Vagina (tissue), 2 donors: ENCODE measurements at regions not wholly inside any gene's neighbourhood (a gene's known extent, or its start where the extent isn't known, plus 50 kb on each side); places are given as distances from the start of the nearest gene placed in this dataset.

Experiments used
- DNase-seq, 2 donors: peaks; one replicate each; pipeline ENCODE4 v3.0.0-alpha.2; 2017; ENCODE audit errors: extremely low spot score in 2 of 2
- H3K27ac ChIP-seq: fragments of 200-600 bp; sonication (generic); one replicate; pipeline ENCODE4 v1.5.1; 2019
- H3K27me3 ChIP-seq: fragments of 200-600 bp; sonication (generic); one replicate; pipeline ENCODE4 v1.5.1; 2019
- H3K36me3 ChIP-seq, 2 donors: fragments of 200-600 bp; sonication (generic); one replicate each; pipeline ENCODE4 v1.5.1; 2017 to 2019
- H3K4me1 ChIP-seq: fragments of 200-600 bp; sonication (generic); one replicate; pipeline ENCODE4 v1.5.1; 2019
- H3K4me3 ChIP-seq, 2 donors: fragments of 200-600 bp; sonication (generic); 1 replicate in 1 of 2; 2 replicates in 1 of 2; pipeline ENCODE4 v1.5.1; 2016 to 2019
- H3K9me3 ChIP-seq: fragments of 200-600 bp; sonication (generic); one replicate; pipeline ENCODE4 v1.5.1; 2019
- CTCF ChIP-seq, 3 experiments: fragments of 450-650 bp in 2 of 3; fragments of 200-600 bp in 1 of 3; sonication (generic) in 1 of 3; IDR thresholded peaks; one replicate each; pipeline ENCODE4 v1.5.1; 2017 to 2019; ENCODE audit warnings: antibody characterized with exemption in 3 of 3, mild to moderate bottlenecking in 2 of 3, moderate library complexity in 2 of 3
- POLR2A ChIP-seq, 2 donors: fragments of 450-650 bp; IDR thresholded peaks; one replicate each; pipeline ENCODE4 v1.6.1; 2017; ENCODE audit warnings: antibody characterized with exemption in 2 of 2, mild to moderate bottlenecking in 2 of 2, moderate library complexity in 2 of 2
- POLR2AphosphoS5 ChIP-seq, 2 donors: sonication (generic); formaldehyde crosslinking; IDR thresholded peaks; one replicate each; pipeline ENCODE4 v1.9.0; 2017; ENCODE audit warnings: antibody characterized with exemption in 2 of 2, mild to moderate bottlenecking in 2 of 2, low read depth in 1 of 2; ENCODE audit not compliant: insufficient read depth in 1 of 2
- intact Hi-C: fragments of 100-400 bp; cut with DNase I; formaldehyde crosslinking; loops from one replicate; pipeline ENCODE4 v1.15.1; 2023

GRCh38 chr1:102732927-102733326 lies 375.4 kb downstream of the COL11A1 start:
- Histone ChIP-seq H3K27me3 (no peaks in the 10 kb centered on the region), H3K27ac (no peak overlapping the region), H3K4me1 (no peaks in the 10 kb centered on the region), H3K36me3 (no peaks in the 10 kb centered on the region), H3K4me3 (no peak overlapping the region), H3K9me3 (no peaks in the 10 kb centered on the region)
- intact Hi-C loops: no loop called here
- DNase-seq: no peak
- TF ChIP-seq POLR2AphosphoS5 (IDR thresholded peaks at IDR 0.05; ENCODE audit: insufficient read depth in 1 of 2, low read depth in 1 of 2): no peak
- no peak for TF ChIP-seq POLR2A (IDR thresholded peaks at IDR 0.05)
- TF ChIP-seq CTCF (IDR thresholded peaks at IDR 0.05): no peak

- no peak for TF ChIP-seq POLR2A (IDR thresholded peaks at IDR 0.05)
- no peak for TF ChIP-seq CTCF (IDR thresholded peaks at IDR 0.05)
- TF ChIP-seq POLR2AphosphoS5 (IDR thresholded peaks at IDR 0.05; ENCODE audit: insufficient read depth in 1 of 2, low read depth in 1 of 2): no peak
- Histone ChIP-seq H3K27ac (no peak overlapping the region), H3K4me1 (no peaks in the 10 kb centered on the region), H3K4me3 (no peak overlapping the region), H3K9me3 (no peaks in the 10 kb centered on the region), H3K36me3 (no peaks in the 10 kb centered on the region), H3K27me3 (no peaks in the 10 kb centered on the region)
- no peak for DNase-seq
- intact Hi-C loops: no loop called here
These were observed 381.9 kb downstream of the COL11A1 start for GRCh38 chr1:102726417-102726816.

GRCh38 chr1:102724741-102725140 lies 383.6 kb downstream of the COL11A1 start:
- TF ChIP-seq POLR2A (IDR thresholded peaks at IDR 0.05): no peak
- no peak for TF ChIP-seq POLR2AphosphoS5 (IDR thresholded peaks at IDR 0.05; ENCODE audit: insufficient read depth in 1 of 2, low read depth in 1 of 2)
- no peak for TF ChIP-seq CTCF (IDR thresholded peaks at IDR 0.05)
- H3K4me1 ChIP-seq: no peaks in the 10 kb centered on the region
- intact Hi-C loops: no loop called here

GRCh38 chr1:102715150-102715549 lies 393.2 kb downstream of the COL11A1 start:
- intact Hi-C loops: no loop called here
- Histone ChIP-seq H3K9me3 (no peaks in the 10 kb centered on the region), H3K36me3 (no peaks in the 10 kb centered on the region), H3K4me1 (no peaks in the 10 kb centered on the region), H3K27ac (no peak overlapping the region), H3K27me3 (no peaks in the 10 kb centered on the region), H3K4me3 (no peak overlapping the region)
- TF ChIP-seq POLR2AphosphoS5 (IDR thresholded peaks at IDR 0.05; ENCODE audit: insufficient read depth in 1 of 2, low read depth in 1 of 2) (no peak), POLR2A (IDR thresholded peaks at IDR 0.05) (no peak), CTCF (IDR thresholded peaks at IDR 0.05) (no peak)
- DNase-seq: no peak

More at GRCh38 chr1:102724741-102725140, 383.6 kb downstream of the COL11A1 start:
- Histone ChIP-seq H3K36me3 (no peaks in the 10 kb centered on the region), H3K27me3 (no peaks in the 10 kb centered on the region), H3K9me3 (no peaks in the 10 kb centered on the region), H3K27ac (no peak overlapping the region), H3K4me3 (no peak overlapping the region)
- no peak for DNase-seq

GRCh38 chr1:102699524-102699923 lies 408.8 kb downstream of the COL11A1 start:
- intact Hi-C loops: no loop called here
- Histone ChIP-seq H3K9me3 (no peaks in the 10 kb centered on the region), H3K4me3 (no peak overlapping the region), H3K27me3 (no peaks in the 10 kb centered on the region), H3K27ac (no peak overlapping the region), H3K36me3 (no peaks in the 10 kb centered on the region), H3K4me1 (no peaks in the 10 kb centered on the region)
- TF ChIP-seq CTCF (IDR thresholded peaks at IDR 0.05): no peak
- no peak for TF ChIP-seq POLR2A (IDR thresholded peaks at IDR 0.05)
- TF ChIP-seq POLR2AphosphoS5 (IDR thresholded peaks at IDR 0.05; ENCODE audit: insufficient read depth in 1 of 2, low read depth in 1 of 2): no peak
- DNase-seq: no peak
